GM19395 (cell line): ENCODE measurements at regions not wholly inside any gene's neighbourhood (a gene's known extent, or its start where the extent isn't known, plus 50 kb on each side); places are given as distances from the start of the nearest gene placed in this dataset.

ENCODE experiments used
- ATAC-seq: cut with Tn5 transposase; IDR thresholded peaks from one replicate; pipeline ENCODE4 v1.9.1; 2021; ENCODE audit warnings: mild to moderate bottlenecking, moderate library complexity; ENCODE audit not compliant: unreplicated experiment

GRCh38 chr3:115324056-115324455 is 177.0 kb upstream of the ZBTB20 start:
- ATAC-seq, result no peak

GRCh38 chr3:115325539-115325938 is 178.5 kb upstream of the ZBTB20 start:
- ATAC-seq, result no peak

GRCh38 chr3:115330430-115330829 is 183.3 kb upstream of the ZBTB20 start:
- no peak for ATAC-seq

- no peak for ATAC-seq
Observed at GRCh38 chr3:115332998-115333397, 185.9 kb upstream of the ZBTB20 start.

- no peak for ATAC-seq
Observed at GRCh38 chr3:115336836-115337235, 189.7 kb upstream of the ZBTB20 start.

GRCh38 chr3:115340586-115340985 is 193.5 kb upstream of the ZBTB20 start:
- no peak for ATAC-seq

GRCh38 chr3:115341208-115341607 is 194.1 kb upstream of the ZBTB20 start:
- no peak for ATAC-seq

- ATAC-seq, result no peak
Observed at GRCh38 chr3:115347737-115348136, 200.6 kb upstream of the ZBTB20 start.

GRCh38 chr3:115348412-115348811 is 201.3 kb upstream of the ZBTB20 start:
- ATAC-seq, result no peak

GRCh38 chr3:115348951-115349745 is 202.1 kb upstream of the ZBTB20 start:
- no peak for ATAC-seq

GRCh38 chr3:115350606-115351005 is 203.5 kb upstream of the ZBTB20 start:
- ATAC-seq, result no peak

GRCh38 chr3:115351193-115351592 is 204.1 kb upstream of the ZBTB20 start:
- ATAC-seq, result no peak

- no peak for ATAC-seq
Observed at GRCh38 chr3:115354010-115354409, 206.9 kb upstream of the ZBTB20 start.

GRCh38 chr3:115357456-115357855 is 210.4 kb upstream of the ZBTB20 start:
- no peak for ATAC-seq

GRCh38 chr3:115359536-115359935 is 212.4 kb upstream of the ZBTB20 start:
- ATAC-seq, result peak; percentile 97

GRCh38 chr3:115361806-115362205 is 214.7 kb upstream of the ZBTB20 start:
- ATAC-seq, result no peak

- ATAC-seq, result no peak
Observed at GRCh38 chr3:115363071-115363470, 216.0 kb upstream of the ZBTB20 start.

GRCh38 chr3:115369021-115369420 is 221.9 kb upstream of the ZBTB20 start:
- ATAC-seq, result no peak

- ATAC-seq, result no peak
Observed at GRCh38 chr3:115375362-115375761, 228.3 kb upstream of the ZBTB20 start.

GRCh38 chr3:115380883-115381572 is 233.9 kb upstream of the ZBTB20 start:
- ATAC-seq, result no peak

- ATAC-seq, result no peak
Observed at GRCh38 chr3:115381573-115381912, 234.5 kb upstream of the ZBTB20 start.

- ATAC-seq, result no peak
Observed at GRCh38 chr3:115381931-115382330, 234.8 kb upstream of the ZBTB20 start.
